ENCODE measurements at regions not wholly inside any gene's neighbourhood (a gene's known extent, or its start where the extent isn't known, plus 50 kb on each side); places are given as distances from the start of the nearest gene placed in this dataset.

DNA sequence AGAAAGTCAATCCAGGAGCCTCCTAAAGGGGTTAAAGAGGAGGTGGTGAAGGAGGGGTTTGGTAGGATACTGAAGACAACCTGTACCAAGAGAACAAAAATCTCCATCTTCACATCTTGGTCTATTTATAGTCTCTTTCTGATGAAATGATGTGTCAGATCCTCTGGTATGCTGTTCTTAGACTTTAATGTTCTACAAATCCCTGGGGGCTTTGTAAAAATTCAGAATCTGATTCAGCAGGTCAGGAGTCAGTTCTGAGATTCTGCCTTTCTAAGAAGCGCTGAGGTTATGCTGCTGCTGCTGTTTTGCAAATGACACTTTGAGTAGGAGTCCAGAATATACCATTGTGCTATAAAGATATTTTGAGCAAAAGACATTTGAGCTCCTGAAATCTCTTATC lies 172.9 kb upstream of the GLRA2 start:
- TF ChIP-seq, protein P1, sequence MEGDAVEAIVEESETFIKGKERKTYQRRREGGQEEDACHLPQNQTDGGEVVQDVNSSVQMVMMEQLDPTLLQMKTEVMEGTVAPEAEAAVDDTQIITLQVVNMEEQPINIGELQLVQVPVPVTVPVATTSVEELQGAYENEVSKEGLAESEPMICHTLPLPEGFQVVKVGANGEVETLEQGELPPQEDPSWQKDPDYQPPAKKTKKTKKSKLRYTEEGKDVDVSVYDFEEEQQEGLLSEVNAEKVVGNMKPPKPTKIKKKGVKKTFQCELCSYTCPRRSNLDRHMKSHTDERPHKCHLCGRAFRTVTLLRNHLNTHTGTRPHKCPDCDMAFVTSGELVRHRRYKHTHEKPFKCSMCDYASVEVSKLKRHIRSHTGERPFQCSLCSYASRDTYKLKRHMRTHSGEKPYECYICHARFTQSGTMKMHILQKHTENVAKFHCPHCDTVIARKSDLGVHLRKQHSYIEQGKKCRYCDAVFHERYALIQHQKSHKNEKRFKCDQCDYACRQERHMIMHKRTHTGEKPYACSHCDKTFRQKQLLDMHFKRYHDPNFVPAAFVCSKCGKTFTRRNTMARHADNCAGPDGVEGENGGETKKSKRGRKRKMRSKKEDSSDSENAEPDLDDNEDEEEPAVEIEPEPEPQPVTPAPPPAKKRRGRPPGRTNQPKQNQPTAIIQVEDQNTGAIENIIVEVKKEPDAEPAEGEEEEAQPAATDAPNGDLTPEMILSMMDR (IDR thresholded peaks at IDR 0.05; ENCODE audit: low read length), result no peak
- no peak for TF ChIP-seq EZH2 (IDR thresholded peaks at IDR 0.05; ENCODE audit: borderline replicate concordance, low read length)
